ENCODE measurements at regions not wholly inside any gene's neighbourhood (a gene's known extent, or its start where the extent isn't known, plus 50 kb on each side); places are given as distances from the start of the nearest gene placed in this dataset.
"Not testable (repeated sequence)": the region's sequence is repeated elsewhere in the genome, so short reads cannot be mapped to it uniquely, and the experiment has no call there.

DNA sequence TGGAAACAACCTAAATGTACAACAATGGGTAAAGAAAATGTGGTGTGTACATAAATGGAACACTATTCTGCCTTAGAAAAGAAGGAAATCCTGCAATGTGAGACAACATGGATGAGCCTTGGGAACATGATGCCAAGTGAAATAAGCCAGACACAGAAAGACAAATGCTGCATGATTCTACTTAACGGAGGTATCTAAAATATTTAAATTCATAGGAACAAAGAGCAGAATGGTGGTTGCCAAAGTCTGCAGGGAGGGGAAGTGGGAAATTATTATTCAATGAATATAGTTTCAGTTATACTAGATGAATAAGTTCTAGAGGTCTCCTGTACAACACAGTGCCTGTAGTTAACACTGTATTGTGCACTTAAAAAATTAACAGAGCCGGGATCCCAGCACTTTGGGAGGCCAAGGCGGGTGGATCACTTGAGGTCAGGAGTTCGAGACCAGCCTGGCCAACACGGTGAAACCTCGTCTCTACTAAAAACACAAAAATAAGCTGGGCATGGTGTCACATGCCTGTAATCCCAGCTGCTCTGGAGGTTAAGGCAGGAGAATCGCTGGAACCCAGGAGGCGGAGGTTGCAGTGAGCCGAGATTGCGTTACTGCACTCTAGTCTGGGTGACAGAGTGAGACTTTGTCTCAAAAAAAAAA lies 71.4 kb upstream of the SNX9 start:
- H3F3A ChIP-seq (ENCODE audit: low read depth), result no peaks in the 10 kb centered on the region
- TF ChIP-seq CTCF (conservative IDR thresholded peaks at IDR 0.05; ENCODE audit: low read length) (no peak), EZH2phosphoT487 (IDR thresholded peaks at IDR 0.05; ENCODE audit: borderline replicate concordance) (no peak)
- no peaks in the 10 kb centered on the region for H3K9me2 ChIP-seq (replicated peaks; ENCODE audit: low read depth, low read length)
- no peak overlapping the region for H3K4me3 ChIP-seq (ENCODE audit: low read length, poor library complexity, severe bottlenecking)
- no peaks in the 10 kb centered on the region for H3K79me2 ChIP-seq (ENCODE audit: insufficient read depth, low read length)
- H3K4me2 ChIP-seq (ENCODE audit: low read depth, low read length, poor library complexity, severe bottlenecking), result no peak overlapping the region
- H4K20me1 ChIP-seq (ENCODE audit: insufficient read depth, low read length, poor library complexity, severe bottlenecking), result no peaks in the 10 kb centered on the region
- no peak overlapping the region for H2AFZ ChIP-seq (ENCODE audit: low read length)
- no peaks in the 10 kb centered on the region for H3K9me3 ChIP-seq (ENCODE audit: insufficient read depth, low read depth, low read length)
- H3K4me1 ChIP-seq (ENCODE audit: insufficient read depth, low read length, poor library complexity, severe bottlenecking), result no peaks in the 10 kb centered on the region
- H3K9ac ChIP-seq (ENCODE audit: low read depth, low read length, poor library complexity, severe bottlenecking), result no peak overlapping the region
- no peaks in the 10 kb centered on the region for H3K27me3 ChIP-seq (ENCODE audit: insufficient read depth, low read length, poor library complexity, severe bottlenecking)
- H3K36me3 ChIP-seq (ENCODE audit: insufficient read depth, low read length), result no peaks in the 10 kb centered on the region

GRCh38 chr6:157752879-157753278 lies 70.2 kb upstream of the SNX9 start:
- not testable (repeated sequence) for H4K20me1 ChIP-seq (ENCODE audit: insufficient read depth, low read length, poor library complexity, severe bottlenecking); H3F3A ChIP-seq (ENCODE audit: low read depth); H3K9me2 ChIP-seq (replicated peaks; ENCODE audit: low read depth, low read length); H3K79me2 ChIP-seq (ENCODE audit: insufficient read depth, low read length); H3K27me3 ChIP-seq (ENCODE audit: insufficient read depth, low read length, poor library complexity, severe bottlenecking); H3K9ac ChIP-seq (ENCODE audit: low read depth, low read length, poor library complexity, severe bottlenecking); H3K4me3 ChIP-seq (ENCODE audit: low read length, poor library complexity, severe bottlenecking); H3K9me3 ChIP-seq (ENCODE audit: insufficient read depth, low read depth, low read length); H3K36me3 ChIP-seq (ENCODE audit: insufficient read depth, low read length); H3K4me1 ChIP-seq (ENCODE audit: insufficient read depth, low read length, poor library complexity, severe bottlenecking); H3K4me2 ChIP-seq (ENCODE audit: low read depth, low read length, poor library complexity, severe bottlenecking); H2AFZ ChIP-seq (ENCODE audit: low read length)

- TF ChIP-seq EZH2phosphoT487 (IDR thresholded peaks at IDR 0.05; ENCODE audit: borderline replicate concordance), result no peak
- no peak overlapping the region for H2AFZ ChIP-seq (ENCODE audit: low read length)
- H3K4me1 ChIP-seq (ENCODE audit: insufficient read depth, low read length, poor library complexity, severe bottlenecking), result peaks cover 3% of the 10 kb centered on the region
- H4K20me1 ChIP-seq (ENCODE audit: insufficient read depth, low read length, poor library complexity, severe bottlenecking), result no peaks in the 10 kb centered on the region
- H3K9me3 ChIP-seq (ENCODE audit: insufficient read depth, low read depth, low read length), result no peaks in the 10 kb centered on the region
- H3K79me2 ChIP-seq (ENCODE audit: insufficient read depth, low read length), result no peaks in the 10 kb centered on the region
- H3K4me2 ChIP-seq (ENCODE audit: low read depth, low read length, poor library complexity, severe bottlenecking), result no peak overlapping the region
- H3K27me3 ChIP-seq (ENCODE audit: insufficient read depth, low read length, poor library complexity, severe bottlenecking), result peaks cover 4% of the 10 kb centered on the region
- no peaks in the 10 kb centered on the region for H3K36me3 ChIP-seq (ENCODE audit: insufficient read depth, low read length)
- H3K4me3 ChIP-seq (ENCODE audit: low read length, poor library complexity, severe bottlenecking), result no peak overlapping the region
- H3F3A ChIP-seq (ENCODE audit: low read depth), result no peaks in the 10 kb centered on the region
- H3K9me2 ChIP-seq (replicated peaks; ENCODE audit: low read depth, low read length), result no peaks in the 10 kb centered on the region
- no peak overlapping the region for H3K9ac ChIP-seq (ENCODE audit: low read depth, low read length, poor library complexity, severe bottlenecking)
Observed at GRCh38 chr6:157753291-157753690, 69.8 kb upstream of the SNX9 start.

GRCh38 chr6:157753801-157754200 lies 69.2 kb upstream of the SNX9 start:
- H3K27me3 ChIP-seq (ENCODE audit: insufficient read depth, low read length, poor library complexity, severe bottlenecking), result not testable (repeated sequence)

More at GRCh38 chr6:157753801-157754200, 69.2 kb upstream of the SNX9 start:
- not testable (repeated sequence) for H4K20me1 ChIP-seq (ENCODE audit: insufficient read depth, low read length, poor library complexity, severe bottlenecking); H3K9me3 ChIP-seq (ENCODE audit: insufficient read depth, low read depth, low read length); H2AFZ ChIP-seq (ENCODE audit: low read length); H3K4me2 ChIP-seq (ENCODE audit: low read depth, low read length, poor library complexity, severe bottlenecking); H3K4me1 ChIP-seq (ENCODE audit: insufficient read depth, low read length, poor library complexity, severe bottlenecking); H3K4me3 ChIP-seq (ENCODE audit: low read length, poor library complexity, severe bottlenecking); H3F3A ChIP-seq (ENCODE audit: low read depth); H3K36me3 ChIP-seq (ENCODE audit: insufficient read depth, low read length); H3K79me2 ChIP-seq (ENCODE audit: insufficient read depth, low read length); H3K9me2 ChIP-seq (replicated peaks; ENCODE audit: low read depth, low read length); H3K9ac ChIP-seq (ENCODE audit: low read depth, low read length, poor library complexity, severe bottlenecking)
